B cell (primary cell): ENCODE measurements at regions not wholly inside any gene's neighbourhood (a gene's known extent, or its start where the extent isn't known, plus 50 kb on each side); places are given as distances from the start of the nearest gene placed in this dataset.

Source experiments
- ATAC-seq: fragments of 200-7000 bp; cut with Tn5 transposase; one replicate; pipeline ENCODE4 v1.10.0; 2021; ENCODE audit warnings: low read depth, mild to moderate bottlenecking, moderate number of reproducible peaks, moderate library complexity
- CTCF ChIA-PET: fragments of 350-600 bp; sonication (Branson Sonifier 250); formaldehyde crosslinking; loops from one replicate; lab custom pipeline; 2021; ENCODE audit warnings: antibody characterized with exemption, inconsistent platforms; lab: Charles Lee
- POLR2A ChIA-PET: fragments of 350-600 bp; sonication (Branson Sonifier 250); formaldehyde crosslinking; loops from one replicate; lab custom pipeline; 2021; ENCODE audit warnings: antibody characterized with exemption; lab: Charles Lee
- DNase-seq: peaks from one replicate; pipeline ENCODE4 v3.0.0; 2013
- H2AFZ ChIP-seq: 2 replicates; pipeline ENCODE4 v1.6.1; 2012; ENCODE audit warnings: mild to moderate bottlenecking, low read depth, low read length; ENCODE audit not compliant: insufficient read depth, poor library complexity, severe bottlenecking
- H3K27ac ChIP-seq, 2 donors: 1 replicate in 1 of 2; 2 replicates in 1 of 2; pipeline ENCODE4 v1.5.1; 2012 to 2013; ENCODE audit warnings: low read length in 2 of 2, mild to moderate bottlenecking in 2 of 2, moderate library complexity in 1 of 2
- H3K27me3 ChIP-seq, 4 experiments: fragments of 200-600 bp in 1 of 4; sonication (generic) in 1 of 4; replicated peaks in 1 of 4; 1 replicate in 2 of 4; 2 replicates in 2 of 4; pipeline versions ENCODE4 v1.6.1 to v1.7.0; 2013 to 2016; ENCODE audit warnings: low read length in 3 of 4, mild to moderate bottlenecking in 2 of 4, mixed read lengths in 1 of 4, moderate library complexity in 1 of 4; ENCODE audit not compliant: insufficient read depth in 4 of 4, control insufficient read depth in 3 of 4; ENCODE audit errors: control extremely low read depth in 1 of 4
- H3K36me3 ChIP-seq, 2 experiments: replicated peaks in 1 of 2; 1 replicate in 1 of 2; 2 replicates in 1 of 2; pipeline versions ENCODE4 v1.6.1 to v1.7.1; 2013; ENCODE audit warnings: low read length in 1 of 2; ENCODE audit not compliant: insufficient read depth in 2 of 2, control insufficient read depth in 1 of 2; ENCODE audit errors: control extremely low read depth in 1 of 2, extremely low read depth in 1 of 2
- H3K4me1 ChIP-seq, 2 donors: fragments of 200-600 bp in 1 of 2; sonication (generic) in 1 of 2; 1 replicate in 1 of 2; 2 replicates in 1 of 2; pipeline versions ENCODE4 v1.5.1 to v1.6.1; 2013 to 2017; ENCODE audit warnings: low read length in 2 of 2; ENCODE audit not compliant: control insufficient read depth in 2 of 2, insufficient read depth in 2 of 2
- H3K4me2 ChIP-seq: replicated peaks from 2 replicates; pipeline ENCODE3; 2012; ENCODE audit warnings: mild to moderate bottlenecking, low read depth, low read length; ENCODE audit not compliant: poor library complexity, severe bottlenecking
- H3K4me3 ChIP-seq, 5 experiments: fragments of 200-600 bp in 1 of 5; sonication (generic) in 1 of 5; 1 replicate in 3 of 5; 2 replicates in 2 of 5; pipeline versions ENCODE4 v1.5.1 to v1.7.0; 2011 to 2016; ENCODE audit warnings: low read length in 4 of 5, mild to moderate bottlenecking in 4 of 5, low read depth in 2 of 5, control low read depth in 1 of 5, moderate library complexity in 1 of 5; ENCODE audit not compliant: insufficient read depth in 1 of 5; ENCODE audit errors: control extremely low read depth in 1 of 5, extremely low read depth in 1 of 5
- H3K79me2 ChIP-seq: fragments of 200-600 bp; sonication (generic); one replicate; pipeline ENCODE4 v1.6.0; 2016; ENCODE audit warnings: low read length; ENCODE audit not compliant: control insufficient read depth, insufficient read depth
- H3K9ac ChIP-seq: fragments of 200-600 bp; sonication (generic); 2 replicates; pipeline ENCODE4 v1.6.1; 2017; ENCODE audit warnings: mild to moderate bottlenecking, low read length, moderate library complexity
- H3K9me3 ChIP-seq, 3 donors: one replicate each; pipeline versions ENCODE4 v1.6.1 to v1.7.1; 2013; ENCODE audit warnings: low read length in 2 of 3; ENCODE audit not compliant: control insufficient read depth in 2 of 3, insufficient read depth in 1 of 3; ENCODE audit errors: control extremely low read depth in 1 of 3
- H4K20me1 ChIP-seq: 2 replicates; pipeline ENCODE4 v1.6.0; 2012; ENCODE audit warnings: mild to moderate bottlenecking, low read length; ENCODE audit not compliant: insufficient read depth, control insufficient read depth, poor library complexity, severe bottlenecking
- H3K27ac Mint-ChIP-seq: one replicate; pipeline ENCODE4 v1.8.0; 2021; ENCODE audit warnings: mixed read lengths
- H3K27me3 Mint-ChIP-seq: one replicate; pipeline ENCODE4 v1.8.0; 2021; ENCODE audit warnings: mixed read lengths
- H3K4me1 Mint-ChIP-seq: one replicate; pipeline ENCODE4 v1.8.0; 2021; ENCODE audit warnings: mixed read lengths
- H3K4me3 Mint-ChIP-seq: one replicate; pipeline ENCODE4 v1.8.0; 2021; ENCODE audit warnings: mixed read lengths
- H3K9me3 Mint-ChIP-seq: one replicate; pipeline ENCODE4 v1.8.0; 2022; ENCODE audit warnings: mixed read lengths; ENCODE audit not compliant: insufficient read depth
- CTCF ChIP-seq: fragments of 200-600 bp; IDR thresholded peaks from one replicate; pipeline ENCODE4 v1.8.0; 2022; ENCODE audit warnings: antibody characterized with exemption, mild to moderate bottlenecking
- EZH2 ChIP-seq: IDR thresholded peaks from 2 replicates; pipeline ENCODE4 v1.6.1; 2012; ENCODE audit warnings: borderline replicate concordance, low read depth, mild to moderate bottlenecking, moderate library complexity, low read length; ENCODE audit not compliant: insufficient read depth, poor library complexity, severe bottlenecking
- WGBS: methylation state at CpG from one replicate; pipeline ENCODE4 v1.1.5; 2013; ENCODE audit warnings: missing lambda C conversion rate; ENCODE audit not compliant: insufficient coverage; 5-methylcytosine and 5-hydroxymethylcytosine counted together
- intact Hi-C: fragments of 100-400 bp; cut with micrococcal nuclease; formaldehyde crosslinking; loops from one replicate; pipeline ENCODE4 v1.10.0; 2022

GRCh38 chr2:128641421-128642080, 322.9 kb upstream of the HS6ST1 start:
- no peak for ATAC-seq
- H4K20me1 ChIP-seq = no peaks in the 10 kb centered on the region
- H3K9ac ChIP-seq = no peak overlapping the region
- no peak overlapping the region for H3K4me2 ChIP-seq
- peaks cover 2% of the 10 kb centered on the region for H3K4me1 Mint-ChIP-seq
- WGBS = 90% methylated on average over 11 of the region's 11 CpGs
- no peaks in the 10 kb centered on the region for H3K9me3 Mint-ChIP-seq
- no peaks in the 10 kb centered on the region for H3K36me3 ChIP-seq
- H3K4me3 Mint-ChIP-seq = no peak overlapping the region
- no peak overlapping the region for H3K27ac Mint-ChIP-seq
- no peak overlapping the region for H3K27ac ChIP-seq
- no peaks in the 10 kb centered on the region for H3K4me1 ChIP-seq
- no peak overlapping the region for H2AFZ ChIP-seq
- intact Hi-C loops = no loop called here
- no peaks in the 10 kb centered on the region for H3K79me2 ChIP-seq
- no peaks in the 10 kb centered on the region for H3K9me3 ChIP-seq
- TF ChIP-seq CTCF (no peak), EZH2 (no peak)
- no peak for DNase-seq
- CTCF ChIA-PET = no interaction called here
- H3K4me3 ChIP-seq = no peak overlapping the region
- peaks cover 19% of the 10 kb centered on the region for H3K27me3 Mint-ChIP-seq
- H3K27me3 ChIP-seq = no peaks in the 10 kb centered on the region
- POLR2A ChIA-PET = no interaction called here

- Histone ChIP-seq H3K9ac (no peak overlapping the region), H3K9me3 (no peaks in the 10 kb centered on the region), H3K4me2 (no peak overlapping the region), H3K27ac (no peak overlapping the region), H4K20me1 (no peaks in the 10 kb centered on the region), H3K27me3 (no peaks in the 10 kb centered on the region), H2AFZ (no peak overlapping the region), H3K4me3 (no peak overlapping the region), H3K36me3 (no peaks in the 10 kb centered on the region), H3K4me1 (no peaks in the 10 kb centered on the region), H3K79me2 (no peaks in the 10 kb centered on the region)
- ATAC-seq (no peak), DNase-seq (no peak)
- 86% methylated on average over 5 of the region's 5 CpGs for WGBS
- no peak overlapping the region for H3K27ac Mint-ChIP-seq
- intact Hi-C loops = no loop called here
- no peak overlapping the region for H3K4me3 Mint-ChIP-seq
- H3K27me3 Mint-ChIP-seq = peaks cover 18% of the 10 kb centered on the region
- H3K4me1 Mint-ChIP-seq = peaks cover 2% of the 10 kb centered on the region
- ChIA-PET CTCF (no interaction called here), POLR2A (no interaction called here)
- H3K9me3 Mint-ChIP-seq = no peaks in the 10 kb centered on the region
- TF ChIP-seq CTCF = no peak
- no peak for TF ChIP-seq EZH2
These were observed 323.6 kb upstream of the HS6ST1 start for GRCh38 chr2:128642316-128642715.
